HAP-1 (cell line): ENCODE measurements at regions not wholly inside any gene's neighbourhood (a gene's known extent, or its start where the extent isn't known, plus 50 kb on each side); places are given as distances from the start of the nearest gene placed in this dataset.
"Not testable (repeated sequence)": the region's sequence is repeated elsewhere in the genome, so short reads cannot be mapped to it uniquely, and the experiment has no call there.

Experiments
- DNase-seq, 2 experiments: peaks; one replicate each; pipeline ENCODE4 v3.0.0-alpha.2; 2016 to 2020; ENCODE audit warnings: low spot score in 2 of 2
- H3K27me3 ChIP-seq: fragments of 250-450 bp; sonication (Bioruptor Pico); 2 replicates; pipeline ENCODE4 v1.5.1; 2020; ENCODE audit warnings: low read depth, mild to moderate bottlenecking, moderate library complexity
- H3K36me3 ChIP-seq: fragments of 250-450 bp; sonication (Bioruptor Pico); replicated peaks from 2 replicates; pipeline ENCODE4 v1.5.1; 2020; ENCODE audit warnings: mild to moderate bottlenecking
- H3K4me1 ChIP-seq: fragments of 250-450 bp; sonication (Bioruptor Pico); 2 replicates; pipeline ENCODE4 v1.5.1; 2020; ENCODE audit warnings: mild to moderate bottlenecking
- H3K4me3 ChIP-seq: fragments of 250-450 bp; sonication (Bioruptor Pico); 2 replicates; pipeline ENCODE4 v1.5.1; 2020; ENCODE audit warnings: mild to moderate bottlenecking, moderate library complexity
- H3K9me3 ChIP-seq: fragments of 250-450 bp; sonication (Bioruptor Pico); 2 replicates; pipeline ENCODE4 v1.5.1; 2020; ENCODE audit warnings: mild to moderate bottlenecking, moderate library complexity
- in situ Hi-C: fragments of 300-500 bp; cut with MboI; formaldehyde crosslinking; loops from 3 replicates; pipeline ENCODE4 v1.14.3; 2020; ENCODE audit warnings: low sequenced_read_pairs, inconsistent platforms, mixed read lengths

DNA sequence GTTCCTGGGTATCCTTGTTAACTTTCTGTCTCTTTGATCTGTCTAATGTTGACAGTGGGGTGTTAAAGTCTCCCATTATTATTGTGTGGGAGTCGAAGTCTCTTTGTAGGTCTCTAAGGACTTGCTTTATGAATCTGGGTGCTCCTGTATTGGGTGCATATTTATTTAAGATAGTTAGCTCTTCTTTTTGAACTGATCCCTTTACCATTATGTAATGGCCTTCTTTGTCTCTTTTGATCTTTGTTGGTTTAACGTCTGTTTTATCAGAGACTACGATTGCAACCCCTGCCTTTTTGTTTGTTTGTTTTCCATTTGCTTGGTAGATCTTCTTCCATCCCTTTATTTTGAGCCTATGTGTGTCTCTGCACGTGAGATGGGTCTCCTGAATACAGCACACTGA lies 612.4 kb upstream of the GBE1 start:
- H3K9me3 ChIP-seq, H3K4me3 ChIP-seq, DNase-seq, H3K27me3 ChIP-seq, in situ Hi-C loops, H3K36me3 ChIP-seq, H3K4me1 ChIP-seq: not testable (repeated sequence)

DNA sequence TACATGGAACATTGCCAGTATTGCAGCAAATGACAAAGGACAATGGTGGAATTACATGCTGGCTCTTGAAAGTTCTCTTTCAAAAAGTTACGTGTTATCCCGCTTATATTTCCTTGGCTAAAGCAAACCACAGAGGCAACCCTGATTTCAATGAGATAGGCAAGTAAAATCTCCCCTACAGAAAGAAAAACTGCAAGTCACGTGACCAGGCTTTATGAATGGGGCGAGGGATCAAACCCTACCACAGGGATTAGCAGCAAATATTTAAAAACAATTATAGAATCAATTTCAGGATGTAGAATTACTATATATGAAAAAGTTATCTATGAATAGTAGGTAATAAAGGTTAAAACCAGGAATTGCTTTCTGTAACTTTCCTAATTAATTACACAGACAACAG lies 603.4 kb upstream of the GBE1 start:
- Histone ChIP-seq H3K4me1 (no peaks in the 10 kb centered on the region), H3K36me3 (no peaks in the 10 kb centered on the region), H3K4me3 (no peak overlapping the region), H3K27me3 (no peaks in the 10 kb centered on the region), H3K9me3 (no peaks in the 10 kb centered on the region)
- in situ Hi-C loops, result no loop called here
- no peak for DNase-seq

DNA sequence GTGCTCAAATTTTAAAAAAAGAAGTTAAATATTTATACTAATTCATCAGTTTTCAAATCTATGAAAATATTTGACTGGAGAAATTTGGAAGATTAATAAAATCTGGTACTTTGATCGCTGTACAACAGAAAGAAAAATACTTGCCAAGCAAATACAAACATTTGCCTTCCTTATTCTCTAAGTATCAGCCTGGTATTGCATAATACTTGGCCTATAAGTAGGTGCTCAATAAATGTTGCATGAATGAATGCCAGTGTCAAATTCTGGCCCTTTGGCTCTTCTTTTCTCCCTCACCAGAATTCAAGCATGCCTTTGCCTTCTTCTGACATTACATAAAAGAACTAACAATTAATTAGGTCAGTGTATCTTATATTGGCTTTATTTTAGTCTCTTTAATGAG lies 601.7 kb upstream of the GBE1 start:
- DNase-seq, result no peak
- in situ Hi-C loops, result no loop called here
- Histone ChIP-seq H3K4me1 (no peaks in the 10 kb centered on the region), H3K36me3 (no peaks in the 10 kb centered on the region), H3K4me3 (no peak overlapping the region), H3K27me3 (no peaks in the 10 kb centered on the region), H3K9me3 (no peaks in the 10 kb centered on the region)

DNA sequence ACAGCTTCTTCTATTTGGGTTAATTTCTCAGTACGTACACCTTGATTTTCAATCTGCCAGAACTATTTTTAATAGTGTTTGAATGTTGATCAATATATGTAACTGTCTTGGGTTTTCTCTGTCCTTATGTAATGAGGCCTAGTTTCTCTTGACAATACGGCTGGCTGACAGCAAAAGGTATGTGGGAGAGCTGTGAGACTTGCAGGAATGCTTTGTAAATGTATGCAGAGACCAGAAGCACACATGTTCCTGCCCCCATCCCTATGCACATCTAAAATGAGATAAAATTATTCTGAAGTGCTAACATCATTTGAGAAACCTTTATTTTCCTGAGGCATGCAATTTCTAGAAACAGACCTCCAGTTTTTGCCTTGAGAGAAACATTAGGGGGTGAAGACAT lies 593.8 kb upstream of the GBE1 start:
- Histone ChIP-seq H3K4me1 (no peaks in the 10 kb centered on the region), H3K9me3 (no peaks in the 10 kb centered on the region), H3K4me3 (no peak overlapping the region), H3K36me3 (no peaks in the 10 kb centered on the region), H3K27me3 (no peaks in the 10 kb centered on the region)
- in situ Hi-C loops, result no loop called here
- no peak for DNase-seq

DNA sequence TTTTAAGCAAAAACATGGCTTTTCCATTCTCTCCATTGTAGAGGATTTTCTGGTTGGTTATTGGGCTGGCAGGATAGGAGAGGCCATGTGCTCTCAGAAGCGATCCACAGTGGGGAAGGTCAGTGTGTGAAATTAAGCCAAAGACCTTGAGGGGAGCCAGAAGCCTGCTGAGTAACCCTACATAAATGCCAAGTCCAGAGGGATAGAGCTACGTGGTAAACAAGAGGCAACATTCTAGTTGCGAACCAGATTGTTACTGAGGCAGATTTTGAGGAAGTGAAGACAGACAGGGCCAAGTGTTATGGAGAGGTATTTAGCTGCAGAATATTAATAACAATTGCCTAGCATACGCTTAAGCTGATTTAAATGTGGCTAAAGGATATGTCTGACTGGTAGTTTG lies 592.8 kb upstream of the GBE1 start:
- Histone ChIP-seq H3K4me3 (no peak overlapping the region), H3K27me3 (no peaks in the 10 kb centered on the region), H3K4me1 (no peaks in the 10 kb centered on the region), H3K36me3 (no peaks in the 10 kb centered on the region), H3K9me3 (no peaks in the 10 kb centered on the region)
- in situ Hi-C loops, result no loop called here
- no peak for DNase-seq

DNA sequence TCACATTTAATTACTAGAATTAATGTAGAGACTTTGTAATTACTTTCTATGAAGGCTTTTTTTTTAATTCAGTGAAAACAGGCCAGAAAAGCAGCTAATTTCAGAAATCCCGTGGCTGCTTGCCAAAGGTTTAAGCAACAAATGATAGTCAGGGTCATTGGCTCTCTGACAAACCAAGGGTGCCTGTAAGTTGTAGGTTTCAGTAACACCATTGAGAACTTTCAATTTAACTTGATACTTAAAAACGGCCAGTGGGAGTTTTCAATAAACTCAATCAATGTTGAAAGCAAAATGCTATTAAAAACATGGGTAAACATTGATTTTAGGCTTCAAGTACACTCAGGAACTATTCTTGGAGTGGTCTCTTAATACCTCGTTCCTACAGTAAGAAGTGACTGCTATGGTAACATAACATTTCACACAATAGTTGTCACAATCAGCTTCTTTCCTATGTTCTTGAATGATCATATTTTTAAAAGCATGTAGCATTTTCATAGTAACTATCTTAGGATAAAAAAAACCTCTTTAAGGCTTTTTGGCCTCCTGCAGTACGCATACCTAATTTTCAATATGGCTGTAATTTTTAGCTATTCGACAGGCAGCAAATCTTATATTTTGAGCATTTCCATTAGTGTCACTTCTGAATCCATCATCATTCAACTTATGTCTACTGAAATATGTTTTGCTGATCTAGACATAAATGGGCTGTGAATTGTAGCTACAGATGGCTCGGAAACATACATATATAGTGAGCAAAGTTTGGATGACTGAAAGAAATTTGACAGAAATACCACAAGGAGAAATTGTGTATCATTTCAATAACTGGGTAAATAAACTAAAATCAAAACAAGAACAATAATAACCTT lies 592.1 kb upstream of the GBE1 start:
- in situ Hi-C loops, result no loop called here
- DNase-seq, result no peak
- H3K36me3 ChIP-seq, result no peaks in the 10 kb centered on the region

DNA sequence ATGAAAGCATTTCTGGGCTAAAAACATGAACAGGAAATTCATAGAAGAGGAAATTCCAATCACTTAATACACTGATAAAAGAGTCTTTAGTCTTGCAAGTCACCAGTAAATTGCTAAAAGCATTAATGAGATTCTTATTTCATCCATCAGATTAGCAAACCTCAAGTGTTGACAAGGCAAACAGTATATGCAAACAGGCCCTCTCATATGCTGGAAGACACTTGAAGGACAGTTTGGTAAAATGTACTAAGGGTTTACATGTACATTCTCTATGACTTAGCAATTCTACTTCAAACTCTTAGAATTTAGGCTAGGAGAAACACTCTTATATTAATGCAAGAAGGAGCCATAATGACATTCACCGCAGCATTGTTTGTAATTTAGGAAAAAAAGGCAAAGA lies 586.1 kb upstream of the GBE1 start:
- H3K27me3 ChIP-seq, result 0 out of 2 replicates have a peak, but pooled peaks cover 4% of the 10 kb centered on the region
- no peak for DNase-seq
- H3K9me3 ChIP-seq, result no peaks in the 10 kb centered on the region
- H3K4me1 ChIP-seq, result no peaks in the 10 kb centered on the region; the same call in 1 of the 2 replicates
- in situ Hi-C loops, result no loop called here
- no peak overlapping the region for H3K4me3 ChIP-seq
- no peaks in the 10 kb centered on the region for H3K36me3 ChIP-seq

More for the DNA sequence above, 592.1 kb upstream of the GBE1 start:
- Histone ChIP-seq H3K9me3 (no peaks in the 10 kb centered on the region), H3K4me1 (no peaks in the 10 kb centered on the region), H3K4me3 (no peak overlapping the region), H3K27me3 (no peaks in the 10 kb centered on the region)

DNA sequence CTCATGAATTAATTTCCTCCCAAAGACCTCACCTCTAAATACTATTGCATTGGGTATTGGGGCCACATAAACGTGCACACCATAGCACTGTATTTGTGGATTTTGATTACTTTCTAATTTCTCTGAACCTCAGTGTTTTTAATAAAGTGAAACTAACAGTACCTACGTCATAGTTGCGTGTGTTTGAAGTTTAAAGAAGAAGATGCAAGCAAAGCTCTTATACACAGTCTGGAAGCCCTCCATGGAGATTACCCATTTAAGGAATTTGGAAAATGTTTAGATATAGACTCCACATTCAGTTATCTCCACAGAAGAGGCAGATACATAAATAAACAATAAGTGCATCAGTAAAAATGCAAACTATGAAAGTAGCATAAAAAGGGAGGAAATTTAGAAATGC lies 581.1 kb upstream of the GBE1 start:
- Histone ChIP-seq H3K27me3 (0 out of 2 replicates have a peak, but pooled peaks cover 4% of the 10 kb centered on the region), H3K9me3 (no peaks in the 10 kb centered on the region), H3K4me1 (no peaks in the 10 kb centered on the region; the same call in 1 of the 2 replicates), H3K4me3 (no peak overlapping the region), H3K36me3 (no peaks in the 10 kb centered on the region)
- in situ Hi-C loops, result no loop called here
- no peak for DNase-seq

DNA sequence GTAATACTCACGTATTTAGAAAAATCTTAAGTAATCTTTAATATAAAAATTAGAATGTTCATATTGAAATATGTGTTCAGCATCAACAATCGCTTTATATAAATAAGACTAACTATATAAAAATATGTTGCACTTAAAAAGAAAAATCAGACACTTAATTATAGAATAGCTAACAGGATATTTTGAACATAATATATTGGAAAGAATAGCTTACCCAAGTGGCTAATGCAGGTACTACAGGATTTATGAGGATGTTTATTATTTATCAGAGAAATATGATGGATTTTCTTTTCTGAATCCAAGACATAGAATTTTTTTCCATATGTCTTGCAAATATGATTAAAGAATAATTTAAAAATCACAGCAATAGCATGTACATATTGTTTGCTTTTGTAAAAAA lies 567.9 kb upstream of the GBE1 start:
- no peaks in the 10 kb centered on the region for H3K36me3 ChIP-seq
- in situ Hi-C loops, result no loop called here
- peaks cover 7% of the 10 kb centered on the region for H3K4me1 ChIP-seq
- no peaks in the 10 kb centered on the region for H3K27me3 ChIP-seq
- no peak for DNase-seq
- H3K4me3 ChIP-seq, result no peak overlapping the region
- no peaks in the 10 kb centered on the region for H3K9me3 ChIP-seq

DNA sequence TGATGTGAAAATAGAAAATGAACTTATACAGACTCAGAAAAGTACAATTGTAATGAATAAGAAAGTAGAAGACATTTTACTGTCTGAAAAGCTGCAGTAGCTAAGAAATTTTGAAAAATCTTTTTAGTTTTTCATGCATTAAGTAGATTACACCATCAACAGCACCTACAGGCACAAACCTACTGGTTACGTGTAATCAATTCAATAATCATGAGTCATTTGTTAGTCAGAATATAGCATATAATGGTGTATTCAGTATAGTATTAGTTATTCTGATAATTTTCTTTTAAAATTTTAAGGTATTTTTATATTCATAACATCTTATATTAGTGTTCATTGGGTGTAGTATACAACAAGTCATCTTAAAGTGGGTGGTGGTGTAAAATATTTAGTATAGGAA lies 550.5 kb upstream of the GBE1 start:
- no peaks in the 10 kb centered on the region for H3K4me1 ChIP-seq
- no peak for DNase-seq
- no peaks in the 10 kb centered on the region for H3K36me3 ChIP-seq
- in situ Hi-C loops, result no loop called here
- H3K4me3 ChIP-seq, result no peak overlapping the region
- H3K9me3 ChIP-seq, result no peaks in the 10 kb centered on the region
- H3K27me3 ChIP-seq, result no peaks in the 10 kb centered on the region

DNA sequence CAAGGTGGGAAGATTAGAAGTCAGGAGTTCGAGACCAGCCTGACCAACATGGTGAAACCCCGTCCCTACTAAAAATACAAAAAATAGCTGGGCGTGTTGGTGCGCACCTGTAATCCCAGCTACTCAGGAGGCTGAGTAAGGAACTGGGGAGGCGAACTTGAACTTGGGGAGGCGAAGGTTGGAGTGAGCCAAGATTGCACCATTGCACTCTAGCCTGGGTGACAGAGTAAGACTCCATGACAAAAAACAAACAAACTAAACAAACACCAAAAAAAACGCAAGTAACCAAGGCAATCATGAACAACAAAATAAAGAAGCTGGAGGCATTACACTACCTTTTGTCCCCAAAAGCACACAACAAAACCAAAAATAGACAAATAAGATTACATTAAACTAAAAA lies 547.3 kb upstream of the GBE1 start:
- Histone ChIP-seq H3K4me1 (no peaks in the 10 kb centered on the region), H3K36me3 (no peaks in the 10 kb centered on the region), H3K27me3 (no peaks in the 10 kb centered on the region), H3K4me3 (no peak overlapping the region), H3K9me3 (no peaks in the 10 kb centered on the region)
- in situ Hi-C loops, result no loop called here
- DNase-seq, result no peak

DNA sequence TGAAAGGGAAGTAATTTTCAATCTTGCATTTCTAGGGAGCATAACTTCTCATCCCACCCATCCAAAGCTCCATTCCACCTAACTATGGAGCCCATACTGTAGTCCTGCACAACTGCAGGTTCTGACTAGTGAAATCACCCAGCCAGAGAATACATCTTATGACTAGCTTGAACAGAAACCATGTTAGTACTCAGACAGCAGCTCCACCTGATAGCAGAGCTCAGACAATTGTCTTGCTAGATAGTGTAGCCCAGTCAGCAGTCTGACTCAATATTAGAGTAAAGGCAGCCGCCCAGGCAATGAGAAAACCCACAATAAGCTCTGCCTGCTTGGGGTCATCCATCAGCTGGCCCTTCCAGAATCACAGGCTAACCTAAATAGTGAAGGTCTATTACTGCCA lies 544.7 kb upstream of the GBE1 start:
- Histone ChIP-seq H3K9me3 (no peaks in the 10 kb centered on the region), H3K4me3 (no peak overlapping the region), H3K27me3 (no peaks in the 10 kb centered on the region), H3K4me1 (no peaks in the 10 kb centered on the region), H3K36me3 (no peaks in the 10 kb centered on the region)
- DNase-seq, result no peak
- in situ Hi-C loops, result no loop called here

DNA sequence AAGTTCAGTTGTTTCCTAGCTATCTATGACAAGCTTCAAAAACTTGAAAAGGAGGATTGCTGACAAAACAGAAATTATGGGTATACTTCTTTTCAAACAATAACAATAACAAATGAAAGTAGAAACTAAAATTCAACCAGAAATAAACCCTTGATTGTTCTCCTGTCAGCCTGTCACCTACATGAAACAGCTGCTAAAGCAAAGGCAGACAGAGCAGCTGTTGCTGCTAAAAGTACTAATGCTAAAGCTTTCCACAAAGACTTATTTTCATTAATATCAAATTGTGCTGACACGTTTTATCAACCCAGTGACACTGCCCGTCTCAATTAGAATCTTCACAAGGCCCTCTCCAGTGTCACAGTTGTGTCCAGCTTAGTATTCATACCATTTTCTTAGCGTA lies 533.2 kb upstream of the GBE1 start:
- H3K36me3 ChIP-seq, result no peaks in the 10 kb centered on the region
- in situ Hi-C loops, result no loop called here

DNA sequence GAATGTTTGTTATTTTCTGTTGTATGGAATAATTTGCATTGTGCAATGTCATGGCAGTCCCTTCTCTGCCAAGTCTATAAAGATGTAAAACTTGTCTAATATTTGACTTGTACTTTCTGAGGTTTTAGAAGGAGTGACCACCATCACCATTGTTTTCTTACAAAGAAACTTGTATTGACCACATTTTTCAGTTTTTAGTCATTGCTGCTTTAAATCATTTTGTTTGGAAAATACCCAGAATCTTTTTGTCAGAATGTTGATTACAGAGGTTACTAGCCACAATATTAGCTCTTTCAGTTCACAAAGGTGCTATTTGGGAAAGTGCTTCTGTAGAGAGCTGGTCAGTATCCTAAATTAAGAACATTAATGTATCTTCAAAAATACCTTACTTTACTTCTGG lies 532.4 kb upstream of the GBE1 start:
- DNase-seq, result peak in 1 of 2 experiments; percentile 15
- Histone ChIP-seq H3K4me3 (no peak overlapping the region), H3K36me3 (no peaks in the 10 kb centered on the region), H3K9me3 (no peaks in the 10 kb centered on the region), H3K27me3 (no peaks in the 10 kb centered on the region), H3K4me1 (peaks cover 15% of the 10 kb centered on the region)
- in situ Hi-C loops, result no loop called here

More for the DNA sequence above, 533.2 kb upstream of the GBE1 start:
- DNase-seq, result no peak
- Histone ChIP-seq H3K9me3 (no peaks in the 10 kb centered on the region), H3K4me3 (no peak overlapping the region), H3K27me3 (no peaks in the 10 kb centered on the region), H3K4me1 (peaks cover 13% of the 10 kb centered on the region)

DNA sequence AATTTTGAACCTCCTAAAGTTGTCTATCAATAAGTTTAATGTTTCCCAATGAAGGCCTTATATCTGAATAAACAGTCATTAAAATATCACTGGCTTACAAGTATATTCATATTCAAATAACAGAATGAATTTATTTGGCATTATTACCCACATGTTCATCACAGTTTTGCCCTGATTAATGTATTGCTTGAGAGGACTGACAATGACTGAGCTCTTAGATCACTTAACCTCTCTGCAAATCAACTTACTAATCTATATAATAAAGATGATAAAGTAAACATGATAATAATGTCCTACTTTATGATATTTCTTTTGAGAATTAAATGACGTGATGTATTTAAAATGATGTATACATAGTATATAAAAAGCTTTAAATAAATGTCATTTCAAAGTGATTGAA lies 532.0 kb upstream of the GBE1 start:
- in situ Hi-C loops, result no loop called here
- no peak overlapping the region for H3K4me3 ChIP-seq
- no peaks in the 10 kb centered on the region for H3K27me3 ChIP-seq
- H3K4me1 ChIP-seq, result peaks cover 15% of the 10 kb centered on the region
- DNase-seq, result no peak
- H3K9me3 ChIP-seq, result no peaks in the 10 kb centered on the region
- no peaks in the 10 kb centered on the region for H3K36me3 ChIP-seq
